Fibroblast of peridontal ligament (primary cell): ENCODE measurements at regions not wholly inside any gene's neighbourhood (a gene's known extent, or its start where the extent isn't known, plus 50 kb on each side); places are given as distances from the start of the nearest gene placed in this dataset.

Experiments
- DNase-seq: peaks from one replicate; pipeline ENCODE4 v3.0.0-alpha.2; 2010; ENCODE audit errors: extremely low read depth

DNA sequence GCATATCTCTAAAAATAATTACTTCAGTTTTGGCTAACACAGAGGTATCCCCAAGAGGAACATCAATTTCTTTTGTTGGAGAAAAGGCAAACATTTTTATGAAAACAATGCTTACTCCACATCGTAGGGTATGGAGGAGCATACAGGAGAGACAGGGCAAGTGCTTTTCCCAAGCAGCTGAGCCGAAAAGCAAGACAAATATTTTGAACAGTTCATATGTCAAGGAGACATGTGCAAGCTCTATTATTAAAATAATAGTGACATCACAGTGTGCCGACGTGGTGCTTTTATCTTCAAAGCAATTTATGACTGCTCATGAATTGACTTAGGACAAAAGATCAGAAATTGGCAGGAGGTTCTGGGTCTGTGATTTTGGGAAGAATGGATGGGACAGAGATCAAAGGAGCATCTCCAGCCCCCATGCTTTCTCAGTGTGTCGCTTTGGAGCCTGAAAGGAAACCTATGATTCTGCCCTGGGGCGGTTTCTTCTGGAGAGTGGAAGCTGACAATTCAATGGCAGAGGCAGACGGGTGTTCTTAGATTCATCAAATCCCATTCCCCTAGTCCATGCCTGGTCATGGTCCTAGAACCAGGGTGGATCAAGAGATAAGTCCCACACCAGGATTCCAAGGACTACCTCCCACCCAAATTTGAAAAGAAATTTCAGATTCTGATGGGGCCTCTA lies 97.1 kb downstream of the JCAD start:
- no peak for DNase-seq

DNA sequence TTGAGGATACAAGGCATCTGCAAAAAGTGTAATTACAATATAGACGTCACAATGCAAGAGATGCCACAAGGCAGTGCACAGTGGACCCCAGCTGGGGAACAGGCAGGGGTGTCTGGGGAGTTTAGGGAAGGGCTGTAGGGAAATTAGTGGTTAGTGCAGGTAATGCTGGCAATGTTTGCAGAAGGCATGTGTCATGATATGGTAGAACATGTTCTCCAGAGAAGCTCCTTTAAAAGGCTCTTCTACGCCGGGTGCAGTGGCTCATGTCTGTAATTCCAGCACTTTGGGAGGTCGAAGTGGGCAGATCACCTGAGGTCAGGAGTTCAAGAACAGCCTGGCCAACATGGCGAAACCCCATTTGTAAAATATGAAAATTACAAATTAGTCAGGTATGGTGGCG lies 98.0 kb downstream of the JCAD start:
- no peak for DNase-seq

DNA sequence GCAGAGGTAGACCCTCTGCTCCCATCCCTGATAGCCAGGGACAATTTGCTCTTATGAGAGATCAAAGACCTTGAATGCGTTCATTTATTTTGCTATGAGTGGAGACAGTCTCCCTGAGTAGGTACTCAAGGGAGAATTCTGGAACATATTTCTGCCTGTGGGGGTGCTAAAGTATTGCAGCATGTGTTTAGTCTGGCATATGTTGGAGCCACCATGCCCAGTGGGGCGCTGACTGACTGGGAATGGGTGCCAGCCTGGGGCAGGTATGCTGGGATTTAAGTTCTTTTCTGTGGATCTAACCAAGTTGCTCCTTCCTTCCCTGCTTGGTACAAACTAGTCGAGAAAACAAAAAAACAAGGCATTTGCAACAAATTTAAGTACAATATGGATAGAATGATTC lies 99.1 kb downstream of the JCAD start:
- no peak for DNase-seq

DNA sequence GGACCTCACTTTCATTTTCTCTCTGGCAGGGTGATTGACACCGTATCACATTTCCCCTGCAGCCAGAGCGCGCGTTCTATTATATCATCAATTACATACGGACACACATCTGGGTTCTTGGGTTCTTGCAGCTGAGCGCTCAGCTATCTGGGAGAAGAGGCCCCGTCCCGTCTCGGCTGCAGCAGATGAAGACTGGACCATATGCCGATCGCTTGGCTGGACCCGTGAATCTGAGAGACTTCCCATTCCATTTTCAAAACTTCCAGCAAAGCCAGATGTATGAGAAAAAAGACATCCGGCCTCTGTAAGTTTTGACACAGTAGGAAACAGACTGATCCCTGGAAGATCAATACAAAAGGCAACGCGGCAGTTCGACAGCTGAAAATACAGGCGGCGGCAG lies 99.8 kb downstream of the JCAD start:
- no peak for DNase-seq

DNA sequence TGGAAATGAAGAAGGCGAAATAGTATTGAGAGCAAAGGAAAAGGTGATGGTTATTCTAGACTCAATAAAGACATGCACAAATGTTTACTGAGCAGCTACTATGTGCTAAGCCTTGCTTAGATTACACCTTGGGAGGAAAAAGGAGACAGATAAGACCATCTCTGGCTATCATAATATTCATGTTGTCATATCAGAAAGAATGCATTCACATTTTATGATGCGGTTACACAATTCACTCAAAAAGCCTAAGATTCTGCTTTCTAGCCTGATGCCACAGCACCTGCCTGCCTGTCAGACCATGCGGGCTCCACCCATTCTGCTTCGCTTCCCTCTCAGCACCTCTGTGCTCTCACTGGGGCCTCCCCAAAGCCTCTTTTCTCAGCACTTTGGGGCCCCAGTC lies 100.9 kb downstream of the JCAD start:
- DNase-seq: no peak

DNA sequence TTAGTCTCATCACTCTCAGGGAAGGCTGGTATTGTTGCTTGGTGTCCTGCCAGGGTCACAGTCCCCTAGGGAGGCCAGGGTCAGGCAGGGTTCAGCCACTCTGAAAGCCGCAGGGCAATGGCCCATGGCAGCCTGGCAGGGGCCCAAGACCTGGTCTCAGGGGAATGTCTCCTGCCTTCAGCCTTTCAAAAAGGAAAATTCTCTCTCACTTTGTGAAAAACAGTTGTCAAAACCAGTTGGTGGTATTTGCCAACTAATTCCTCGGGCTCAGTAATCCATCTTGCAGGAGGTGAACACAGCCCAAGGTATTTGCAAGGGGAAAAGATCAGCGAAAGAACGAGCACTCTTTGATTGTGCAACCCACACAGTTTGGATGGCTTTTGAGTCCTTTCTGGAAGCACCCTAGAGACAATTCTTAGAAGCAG lies 101.5 kb downstream of the JCAD start:
- peak; percentile 38 for DNase-seq

DNA sequence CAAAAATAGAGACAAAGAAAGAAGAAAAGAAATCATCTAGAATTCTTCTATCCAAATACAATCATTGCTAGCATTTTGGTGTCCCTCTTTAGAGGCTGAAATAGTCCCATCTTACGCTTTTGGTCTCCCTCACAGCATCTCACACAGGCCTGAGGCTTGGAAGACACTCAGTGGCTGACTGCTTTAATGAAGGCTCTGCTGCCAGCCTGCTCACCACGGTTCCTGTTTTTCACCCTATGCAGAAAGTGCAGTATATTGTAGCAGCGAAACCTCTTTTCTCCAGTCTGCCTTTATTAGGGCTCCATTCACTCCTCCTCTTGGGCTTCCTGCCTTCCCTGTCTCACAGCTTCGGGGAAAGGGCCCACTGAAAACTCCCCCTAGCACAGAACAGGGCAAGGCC lies 102.2 kb downstream of the JCAD start:
- DNase-seq: no peak

DNA sequence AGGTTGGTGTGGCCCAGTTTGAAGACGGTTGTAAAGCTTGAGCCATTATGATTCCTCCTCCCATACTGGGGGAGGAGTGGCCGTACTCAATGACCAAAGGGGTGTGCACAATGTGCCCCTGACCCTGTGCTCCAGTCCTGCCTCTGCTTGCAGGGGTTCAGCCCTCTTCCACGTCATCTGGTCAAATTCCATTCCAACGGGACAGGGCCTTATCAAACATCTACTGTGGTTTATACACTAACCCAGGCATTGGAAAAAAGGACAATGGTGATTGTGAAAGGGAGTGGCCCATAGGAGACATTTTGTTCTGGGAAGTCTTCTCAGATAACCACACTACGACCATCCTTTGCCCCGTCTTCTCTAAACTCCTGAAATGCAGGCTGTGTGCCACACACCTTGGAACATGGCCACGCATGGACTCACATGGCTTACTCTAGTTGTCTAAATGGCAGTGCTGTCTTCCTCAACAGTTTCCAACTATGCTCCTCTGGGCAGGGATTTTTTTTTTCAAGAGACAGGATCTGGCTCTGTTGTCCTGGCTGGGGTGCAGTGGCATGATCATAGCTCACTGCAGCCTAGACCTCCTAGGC lies 103.0 kb downstream of the JCAD start:
- no peak for DNase-seq

DNA sequence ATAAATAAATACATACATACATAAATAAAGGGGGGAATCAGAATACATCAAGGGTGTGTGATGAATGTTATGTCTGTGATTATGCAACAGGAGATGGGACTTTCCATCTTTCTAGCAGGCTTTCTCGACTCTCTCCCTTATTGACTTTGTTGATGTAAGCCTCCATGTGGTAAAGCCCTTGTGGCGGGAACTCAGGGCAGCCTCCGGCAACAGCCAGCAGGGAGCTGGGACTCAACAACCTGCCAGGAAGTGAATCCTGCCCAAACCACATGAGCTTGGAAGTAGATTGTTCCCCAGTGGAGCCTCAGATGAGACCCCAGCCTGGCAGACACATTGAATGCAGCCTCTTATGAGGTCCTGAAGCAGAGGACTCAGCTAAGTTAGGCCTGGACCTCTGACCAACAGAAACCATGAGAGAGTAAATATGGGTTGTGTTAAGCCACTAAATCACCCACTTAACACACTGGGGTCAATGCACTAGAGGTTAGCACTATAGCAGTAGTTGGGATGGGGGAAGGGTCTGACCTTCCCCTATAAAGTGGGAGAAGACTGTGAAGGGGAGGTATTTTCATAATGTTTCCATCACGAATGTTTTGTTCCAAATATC lies 104.0 kb downstream of the JCAD start:
- DNase-seq: peak; percentile 69

DNA sequence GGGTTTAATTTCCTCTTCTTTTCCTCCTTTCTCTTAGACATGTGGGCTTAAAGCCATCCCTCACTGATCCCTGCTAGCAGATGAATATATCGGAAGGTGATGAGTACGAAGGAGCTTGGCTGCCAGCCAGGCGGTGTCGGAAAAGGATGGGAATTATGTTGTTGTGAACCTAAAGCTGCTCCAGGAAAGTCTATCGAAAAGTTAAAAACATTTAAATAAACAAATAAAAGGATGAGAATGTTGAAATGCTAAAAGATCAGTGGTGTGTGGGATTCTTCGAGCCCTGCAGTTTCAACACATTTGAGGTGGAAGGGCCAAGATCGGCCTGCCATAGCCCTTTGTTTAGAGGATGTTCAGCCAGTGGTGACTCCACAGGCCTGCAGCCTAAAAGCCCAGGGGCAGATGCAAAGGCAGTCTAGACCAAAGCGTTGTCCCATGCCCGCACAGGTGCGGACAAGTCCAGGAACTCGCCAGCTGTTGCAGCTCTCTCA lies 107.9 kb downstream of the JCAD start:
- peak; percentile 53 for DNase-seq

DNA sequence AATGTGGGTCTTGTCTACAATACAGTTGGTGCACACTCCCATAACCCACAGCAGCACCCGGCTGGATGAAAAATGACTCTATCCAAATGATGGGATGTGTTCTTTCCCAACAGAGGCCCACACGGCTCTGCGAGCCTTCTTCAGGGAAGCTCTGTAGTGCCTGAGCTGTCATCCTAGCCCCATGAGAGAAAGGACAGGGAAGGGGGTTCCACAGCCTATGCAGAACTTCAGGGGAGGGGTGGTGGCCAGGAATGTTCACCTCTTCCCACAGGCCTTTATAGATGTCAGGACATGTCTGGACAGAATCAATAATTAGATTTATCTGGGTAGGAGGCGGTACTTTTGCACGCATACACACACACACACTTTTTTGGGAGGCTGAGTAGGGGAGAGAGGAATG lies 109.0 kb downstream of the JCAD start:
- DNase-seq: no peak

DNA sequence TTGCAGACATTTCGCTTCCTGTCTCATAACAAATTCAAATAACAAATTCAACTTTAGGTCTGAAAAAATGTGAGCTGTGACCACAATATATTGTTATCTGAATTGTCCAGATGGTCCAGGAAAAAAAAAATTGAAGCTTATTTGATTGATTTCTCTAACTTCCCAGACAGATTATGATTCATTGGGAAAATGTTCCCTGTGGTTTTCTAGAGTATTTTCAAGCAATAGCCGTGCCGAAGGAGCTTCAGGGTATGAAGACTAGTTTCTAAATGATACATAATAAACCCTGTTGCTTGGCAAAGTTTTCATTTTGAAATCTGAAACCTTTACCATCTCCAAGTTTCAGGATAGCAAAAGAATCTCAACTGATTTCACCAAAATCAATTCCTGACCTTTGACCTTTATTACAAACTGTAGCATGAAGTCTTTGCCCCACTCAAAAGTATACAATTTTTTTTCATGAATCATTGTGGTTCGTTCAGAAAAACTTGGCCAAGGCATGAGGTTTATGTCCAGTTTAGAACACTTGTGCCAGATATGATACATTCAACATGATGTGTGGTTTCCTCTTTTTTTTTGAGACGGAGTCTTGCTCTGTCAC lies 109.9 kb downstream of the JCAD start:
- DNase-seq: peak; percentile 100

DNA sequence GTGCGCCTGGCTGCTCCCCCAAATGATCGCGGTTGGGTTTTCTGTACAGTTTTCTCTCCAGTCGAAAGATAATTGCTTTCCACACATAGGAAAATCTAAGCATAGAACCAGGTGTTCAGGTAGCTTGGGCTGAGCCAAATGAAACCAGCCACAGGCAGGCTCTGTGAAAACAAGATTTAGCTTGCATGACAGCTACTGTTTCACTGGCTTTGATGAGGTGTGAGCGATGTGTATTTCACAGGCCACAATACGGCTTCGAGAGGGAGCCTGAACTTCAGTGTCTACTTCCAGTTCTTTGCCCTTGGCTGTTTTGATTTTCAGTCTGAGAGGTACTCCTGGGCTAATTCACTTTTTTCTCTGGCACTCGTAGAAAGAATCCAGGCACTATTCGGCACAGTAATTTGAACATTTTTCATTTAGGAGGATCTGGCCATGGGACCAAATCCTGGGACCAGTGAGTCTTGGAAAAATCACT lies 110.5 kb downstream of the JCAD start:
- no peak for DNase-seq

DNA sequence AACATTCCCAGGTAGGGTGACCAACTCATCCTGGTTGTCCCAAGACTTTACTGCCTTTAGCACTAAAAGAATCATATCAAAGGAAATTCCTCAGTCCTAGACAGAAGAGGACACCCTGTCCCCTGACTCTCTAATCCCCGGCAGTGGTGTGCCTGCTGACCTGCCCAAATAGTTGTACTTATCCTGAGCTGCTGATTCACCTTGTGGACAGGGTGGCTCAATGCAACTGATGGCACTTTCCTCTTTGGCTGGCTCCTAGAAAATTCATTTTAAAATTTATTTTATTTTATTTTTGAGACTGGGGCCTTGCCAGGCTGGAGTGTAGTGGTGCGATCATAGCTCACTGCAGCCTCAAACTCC lies 111.7 kb downstream of the JCAD start:
- DNase-seq: no peak

DNA sequence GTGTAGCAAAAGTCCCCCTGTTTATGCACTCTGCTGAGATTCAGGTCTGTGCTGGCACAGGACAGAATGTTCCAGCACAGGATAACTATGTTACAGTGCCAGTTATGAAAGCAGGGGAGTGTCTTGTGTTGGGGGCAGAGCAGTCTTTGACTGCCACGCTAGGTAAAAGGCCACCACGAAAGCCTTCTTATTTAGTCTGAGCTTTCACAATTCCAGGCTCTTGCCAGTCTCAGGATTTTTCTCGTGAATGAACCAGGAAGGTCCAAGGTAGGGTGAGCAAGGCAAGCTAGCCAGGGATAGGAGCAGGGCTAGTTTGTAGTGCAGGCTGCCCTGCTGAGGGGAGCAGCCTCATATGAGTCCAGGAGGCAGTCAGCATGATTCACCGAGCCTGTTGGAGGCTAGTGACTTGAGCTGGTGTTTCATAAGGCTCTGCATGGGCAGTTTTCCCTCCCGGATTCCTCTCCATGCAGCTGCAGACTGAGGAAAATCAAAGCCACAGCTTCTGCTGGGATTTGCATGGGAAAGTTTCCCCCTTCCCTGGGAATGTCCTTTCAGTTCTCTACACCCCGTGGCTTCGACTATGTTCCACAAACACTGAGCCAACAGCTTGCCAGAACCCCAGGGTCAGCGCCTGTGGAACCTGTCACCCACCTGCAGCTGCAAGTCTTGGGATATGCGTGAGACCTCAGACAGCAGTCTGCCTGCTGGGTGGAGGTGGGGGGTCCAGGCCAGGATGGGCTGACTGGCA lies 112.3 kb downstream of the JCAD start:
- peak; percentile 93 for DNase-seq

DNA sequence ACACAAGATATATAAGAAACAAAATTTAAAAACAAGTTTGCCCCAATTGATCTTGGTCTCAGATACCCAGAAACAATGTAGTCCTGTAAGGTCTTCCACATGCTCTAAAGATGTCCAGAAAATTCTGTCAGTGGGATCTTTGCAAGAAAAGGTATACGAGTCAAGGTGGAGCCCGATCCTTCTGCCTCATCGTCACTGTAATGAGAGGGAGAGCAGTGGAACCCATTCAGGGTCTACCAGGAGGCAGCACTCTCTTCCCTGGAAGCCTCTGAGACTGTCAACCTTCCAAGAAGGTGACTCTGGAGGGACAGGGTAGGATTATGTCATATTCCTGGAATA lies 112.8 kb downstream of the JCAD start:
- no peak for DNase-seq

DNA sequence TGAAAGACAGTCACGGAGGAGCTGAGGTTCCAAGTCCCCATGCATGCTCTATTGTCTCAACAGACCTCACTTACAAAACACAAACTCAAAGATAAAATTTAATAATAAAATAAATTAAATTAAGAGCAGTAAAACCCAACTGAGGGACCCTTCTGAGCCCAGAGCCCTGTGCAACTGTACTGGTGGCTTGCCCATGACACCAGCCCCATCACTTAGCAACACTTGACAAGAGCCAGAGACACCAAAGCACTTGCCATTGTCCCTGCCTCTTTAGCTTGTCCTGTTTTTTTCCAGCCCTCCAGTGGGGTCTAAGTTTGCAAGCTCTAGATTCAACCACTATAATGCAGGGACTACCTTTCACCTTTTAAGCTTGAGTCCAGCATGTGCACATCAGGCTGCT lies 117.9 kb downstream of the JCAD start:
- no peak for DNase-seq

DNA sequence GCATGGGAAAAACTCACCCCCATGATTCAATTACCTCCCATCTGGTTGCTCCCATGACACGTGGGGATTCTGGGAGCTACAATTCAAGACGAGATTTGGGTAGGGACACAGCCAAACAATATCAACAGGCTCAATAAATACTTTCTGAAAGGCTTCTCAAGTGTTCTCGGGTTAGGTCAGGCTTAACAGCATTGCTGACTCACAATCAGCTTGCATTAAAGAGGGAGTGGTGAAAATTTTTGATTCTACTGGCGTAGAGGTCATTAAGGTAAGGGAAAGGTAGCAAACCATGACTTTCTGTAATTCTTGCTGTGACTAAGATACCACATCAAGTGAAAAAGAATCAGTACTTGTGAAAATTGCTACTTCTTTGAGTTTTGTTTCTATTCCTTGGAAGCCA lies 126.4 kb downstream of the JCAD start:
- DNase-seq: no peak

DNA sequence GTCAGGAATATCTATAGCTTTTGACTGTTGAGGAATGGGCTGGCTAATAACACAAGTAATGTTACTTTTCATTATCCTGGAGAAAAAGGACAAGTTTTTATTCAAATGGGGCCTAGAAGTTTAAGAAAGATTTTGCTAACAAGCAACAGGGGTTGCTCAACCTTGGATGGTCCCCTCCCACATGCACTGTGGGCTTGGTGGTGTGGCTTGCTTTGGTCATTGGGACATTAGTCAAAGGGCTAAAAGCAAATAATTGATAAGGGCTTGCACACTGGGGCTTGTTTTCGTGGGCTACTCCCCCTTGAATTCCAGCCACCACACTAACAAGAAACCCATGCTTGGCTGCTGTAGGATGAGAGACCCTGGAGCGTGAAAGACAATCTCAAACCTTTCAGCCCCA lies 127.6 kb downstream of the JCAD start:
- no peak for DNase-seq

DNA sequence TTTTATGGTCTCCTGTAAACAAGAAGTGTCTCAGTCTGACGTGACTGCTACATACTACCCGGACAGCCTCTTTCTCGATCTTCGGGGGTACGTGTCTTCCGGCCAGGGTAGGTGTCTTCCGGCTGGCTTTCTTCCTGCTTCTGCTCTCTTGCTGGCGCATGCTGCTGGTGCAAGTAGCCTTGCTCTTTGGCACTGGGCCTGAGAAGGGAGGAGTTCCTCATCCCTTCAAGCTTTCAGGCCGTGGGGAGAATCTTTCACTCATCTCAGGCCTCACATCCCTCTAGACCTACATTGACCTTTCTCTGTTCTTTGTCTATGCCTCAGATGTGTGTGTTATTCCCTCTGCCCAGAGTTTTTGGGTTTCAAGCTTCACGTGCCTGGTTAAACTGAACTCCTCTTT lies 130.4 kb downstream of the JCAD start:
- no peak for DNase-seq

DNA sequence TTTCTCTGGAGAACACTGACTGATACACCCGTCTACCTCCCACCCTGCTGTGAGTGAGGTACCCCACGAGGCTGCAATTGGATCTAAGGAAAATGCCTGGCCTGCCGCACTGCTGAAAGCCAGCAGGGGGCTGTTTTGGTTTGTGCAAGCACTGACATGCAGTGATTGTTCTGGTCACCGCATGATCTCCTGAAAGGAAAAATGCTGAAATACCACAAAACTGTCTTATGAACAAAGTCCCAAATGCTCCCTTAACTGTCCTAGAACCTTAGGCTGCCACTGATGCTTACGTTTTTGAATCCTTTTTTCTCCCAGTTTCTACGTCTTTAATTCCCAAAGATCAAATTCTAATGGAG lies 132.7 kb downstream of the JCAD start:
- peak; percentile 82 for DNase-seq
